ENCODE measurements at regions not wholly inside any gene's neighbourhood (a gene's known extent, or its start where the extent isn't known, plus 50 kb on each side); places are given as distances from the start of the nearest gene placed in this dataset.

DNA sequence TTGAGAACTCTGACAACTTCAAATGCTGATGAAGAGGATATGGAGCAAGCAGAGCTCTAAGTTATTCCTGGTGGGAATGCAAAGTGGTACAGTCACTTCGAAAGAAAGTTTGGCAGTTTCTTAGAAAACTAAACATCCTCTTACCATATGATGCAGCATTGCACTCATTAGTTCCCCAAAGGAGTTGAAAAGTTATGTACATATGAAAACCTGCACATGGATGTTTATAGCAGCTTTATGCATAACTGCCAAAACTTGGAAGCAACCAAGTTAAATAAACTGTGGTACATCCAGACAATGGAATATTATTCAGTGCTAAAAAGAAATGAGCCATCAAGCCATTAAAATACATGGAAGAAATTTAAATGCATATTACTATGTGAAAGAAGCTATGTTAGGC lies 779.3 kb upstream of the COBL start:
- H3K79me2 ChIP-seq (ENCODE audit: insufficient read depth, low read length): no peaks in the 10 kb centered on the region
- no peaks in the 10 kb centered on the region for H3K9me2 ChIP-seq (ENCODE audit: low read depth, low read length)
- peaks cover 7% of the 10 kb centered on the region; the same call in 1 of the 2 replicates for H3K9me3 ChIP-seq (ENCODE audit: low read length)
- H3K4me1 ChIP-seq (ENCODE audit: insufficient read depth, low read length, severe bottlenecking): peaks cover 41% of the 10 kb centered on the region
- H3K27ac ChIP-seq (ENCODE audit: low read depth, low read length, poor library complexity, severe bottlenecking): no peak overlapping the region
- no peak overlapping the region for H3K4me3 ChIP-seq (ENCODE audit: low read depth, low read length, poor library complexity, severe bottlenecking)
- TF ChIP-seq, protein P1, sequence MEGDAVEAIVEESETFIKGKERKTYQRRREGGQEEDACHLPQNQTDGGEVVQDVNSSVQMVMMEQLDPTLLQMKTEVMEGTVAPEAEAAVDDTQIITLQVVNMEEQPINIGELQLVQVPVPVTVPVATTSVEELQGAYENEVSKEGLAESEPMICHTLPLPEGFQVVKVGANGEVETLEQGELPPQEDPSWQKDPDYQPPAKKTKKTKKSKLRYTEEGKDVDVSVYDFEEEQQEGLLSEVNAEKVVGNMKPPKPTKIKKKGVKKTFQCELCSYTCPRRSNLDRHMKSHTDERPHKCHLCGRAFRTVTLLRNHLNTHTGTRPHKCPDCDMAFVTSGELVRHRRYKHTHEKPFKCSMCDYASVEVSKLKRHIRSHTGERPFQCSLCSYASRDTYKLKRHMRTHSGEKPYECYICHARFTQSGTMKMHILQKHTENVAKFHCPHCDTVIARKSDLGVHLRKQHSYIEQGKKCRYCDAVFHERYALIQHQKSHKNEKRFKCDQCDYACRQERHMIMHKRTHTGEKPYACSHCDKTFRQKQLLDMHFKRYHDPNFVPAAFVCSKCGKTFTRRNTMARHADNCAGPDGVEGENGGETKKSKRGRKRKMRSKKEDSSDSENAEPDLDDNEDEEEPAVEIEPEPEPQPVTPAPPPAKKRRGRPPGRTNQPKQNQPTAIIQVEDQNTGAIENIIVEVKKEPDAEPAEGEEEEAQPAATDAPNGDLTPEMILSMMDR (IDR thresholded peaks at IDR 0.05; ENCODE audit: low read length): no peak
- TF ChIP-seq EZH2 (IDR thresholded peaks at IDR 0.05; ENCODE audit: borderline replicate concordance, low read length): no peak
- H3K36me3 ChIP-seq (ENCODE audit: insufficient read depth, low read length): no peaks in the 10 kb centered on the region
- no peaks in the 10 kb centered on the region for H3K27me3 ChIP-seq (ENCODE audit: insufficient read depth, low read length)
- no peaks in the 10 kb centered on the region for H3F3A ChIP-seq (ENCODE audit: insufficient read depth, low read length)
- no peak overlapping the region for H2AFZ ChIP-seq (ENCODE audit: low read length)
- no peak overlapping the region for H3K9ac ChIP-seq (ENCODE audit: low read length)
- no peak overlapping the region for H3K4me2 ChIP-seq (ENCODE audit: low read length)
- no peaks in the 10 kb centered on the region for H4K20me1 ChIP-seq (ENCODE audit: insufficient read depth, low read length)

GRCh38 chr7:52091996-52092395 lies 775.4 kb upstream of the COBL start:
- H3K36me3 ChIP-seq (ENCODE audit: insufficient read depth, low read length): no peaks in the 10 kb centered on the region
- H2AFZ ChIP-seq (ENCODE audit: low read length): no peak overlapping the region
- no peak overlapping the region for H3K27ac ChIP-seq (ENCODE audit: low read depth, low read length, poor library complexity, severe bottlenecking)
- H3K27me3 ChIP-seq (ENCODE audit: insufficient read depth, low read length): no peaks in the 10 kb centered on the region
- peaks cover 35% of the 10 kb centered on the region for H3K4me1 ChIP-seq (ENCODE audit: insufficient read depth, low read length, severe bottlenecking)
- no peaks in the 10 kb centered on the region for H4K20me1 ChIP-seq (ENCODE audit: insufficient read depth, low read length)
- H3F3A ChIP-seq (ENCODE audit: insufficient read depth, low read length): no peaks in the 10 kb centered on the region
- no peaks in the 10 kb centered on the region for H3K79me2 ChIP-seq (ENCODE audit: insufficient read depth, low read length)
- H3K4me3 ChIP-seq (ENCODE audit: low read depth, low read length, poor library complexity, severe bottlenecking): no peak overlapping the region
- no peaks in the 10 kb centered on the region for H3K9me2 ChIP-seq (ENCODE audit: low read depth, low read length)
- H3K9ac ChIP-seq (ENCODE audit: low read length): no peak overlapping the region
- H3K4me2 ChIP-seq (ENCODE audit: low read length): no peak overlapping the region
- peaks cover 5% of the 10 kb centered on the region; the same call in 1 of the 2 replicates for H3K9me3 ChIP-seq (ENCODE audit: low read length)
- TF ChIP-seq EZH2 (IDR thresholded peaks at IDR 0.05; ENCODE audit: borderline replicate concordance, low read length): no peak
- TF ChIP-seq, protein P1 (IDR thresholded peaks at IDR 0.05; ENCODE audit: low read length): no peak

- Histone ChIP-seq H3K4me3 (ENCODE audit: low read depth, low read length, poor library complexity, severe bottlenecking) (no peak overlapping the region), H3K9me3 (ENCODE audit: low read length) (no peaks in the 10 kb centered on the region), H3K36me3 (ENCODE audit: insufficient read depth, low read length) (no peaks in the 10 kb centered on the region), H3K79me2 (ENCODE audit: insufficient read depth, low read length) (no peaks in the 10 kb centered on the region), H4K20me1 (ENCODE audit: insufficient read depth, low read length) (no peaks in the 10 kb centered on the region), H3K9me2 (ENCODE audit: low read depth, low read length) (no peaks in the 10 kb centered on the region), H3K27me3 (ENCODE audit: insufficient read depth, low read length) (no peaks in the 10 kb centered on the region), H3K9ac (ENCODE audit: low read length) (no peak overlapping the region), H3K27ac (ENCODE audit: low read depth, low read length, poor library complexity, severe bottlenecking) (no peak overlapping the region), H3K4me2 (ENCODE audit: low read length) (no peak overlapping the region), H2AFZ (ENCODE audit: low read length) (no peak overlapping the region), H3K4me1 (ENCODE audit: insufficient read depth, low read length, severe bottlenecking) (peaks cover 35% of the 10 kb centered on the region), H3F3A (ENCODE audit: insufficient read depth, low read length) (no peaks in the 10 kb centered on the region)
- TF ChIP-seq EZH2 (IDR thresholded peaks at IDR 0.05; ENCODE audit: borderline replicate concordance, low read length): no peak
- TF ChIP-seq, protein P1 (IDR thresholded peaks at IDR 0.05; ENCODE audit: low read length): no peak
These were observed 774.5 kb upstream of the COBL start for GRCh38 chr7:52091101-52091500.

All from OCI-LY1 (cell line).